ENCODE measurements at regions not wholly inside any gene's neighbourhood (a gene's known extent, or its start where the extent isn't known, plus 50 kb on each side); places are given as distances from the start of the nearest gene placed in this dataset.

- DNase-seq: no peak
These were observed 265.2 kb downstream of the GADD45G start for GRCh38 chr9:89869793-89870580.

GRCh38 chr9:89871871-89872331 lies 267.1 kb downstream of the GADD45G start:
- DNase-seq: no peak

- no peak for DNase-seq
These were observed 267.7 kb downstream of the GADD45G start for GRCh38 chr9:89872426-89872912.

- no peak for DNase-seq
These were observed 268.3 kb downstream of the GADD45G start for GRCh38 chr9:89872913-89873707.

- no peak for DNase-seq
These were observed 269.0 kb downstream of the GADD45G start for GRCh38 chr9:89873801-89874200.

GRCh38 chr9:89874351-89875321 lies 269.8 kb downstream of the GADD45G start:
- no peak for DNase-seq

GRCh38 chr9:89877051-89878002 lies 272.5 kb downstream of the GADD45G start:
- DNase-seq: no peak

- DNase-seq: no peak
These were observed 273.2 kb downstream of the GADD45G start for GRCh38 chr9:89878003-89878411.

- DNase-seq: no peak
These were observed 273.9 kb downstream of the GADD45G start for GRCh38 chr9:89878687-89879086.

- DNase-seq: no peak
These were observed 274.5 kb downstream of the GADD45G start for GRCh38 chr9:89879276-89879675.

- no peak for DNase-seq
These were observed 274.9 kb downstream of the GADD45G start for GRCh38 chr9:89879701-89880100.

- DNase-seq: no peak
These were observed 275.3 kb downstream of the GADD45G start for GRCh38 chr9:89880161-89880560.

GRCh38 chr9:89880721-89881120 lies 275.9 kb downstream of the GADD45G start:
- no peak for DNase-seq

GRCh38 chr9:89881431-89881830 lies 276.6 kb downstream of the GADD45G start:
- no peak for DNase-seq

GRCh38 chr9:89882930-89883361 lies 278.1 kb downstream of the GADD45G start:
- DNase-seq: no peak

GRCh38 chr9:89883401-89884341 lies 278.9 kb downstream of the GADD45G start:
- no peak for DNase-seq

- no peak for DNase-seq
These were observed 279.7 kb downstream of the GADD45G start for GRCh38 chr9:89884356-89885083.

GRCh38 chr9:89885156-89885555 lies 280.3 kb downstream of the GADD45G start:
- no peak for DNase-seq

GRCh38 chr9:89886281-89886700 lies 281.5 kb downstream of the GADD45G start:
- DNase-seq: no peak
